Thyroid gland (tissue), 4 donors: ENCODE measurements at regions not wholly inside any gene's neighbourhood (a gene's known extent, or its start where the extent isn't known, plus 50 kb on each side); places are given as distances from the start of the nearest gene placed in this dataset.
"Not testable (repeated sequence)": the region's sequence is repeated elsewhere in the genome, so short reads cannot be mapped to it uniquely, and the experiment has no call there.

Experiments used
- DNase-seq, 2 donors: peaks; one replicate each; pipeline ENCODE4 v3.0.0-alpha.2; 2019
- H3K27ac ChIP-seq, 3 donors: fragments of 200-600 bp; sonication (generic); 1 replicate in 2 of 3; 2 replicates in 1 of 3; pipeline ENCODE4 v1.5.1; 2016 to 2019; ENCODE audit warnings: mild to moderate bottlenecking in 1 of 3, moderate library complexity in 1 of 3
- H3K27me3 ChIP-seq: fragments of 200-600 bp; sonication (generic); one replicate; pipeline ENCODE4 v1.5.1; 2019
- H3K36me3 ChIP-seq, 2 donors: fragments of 200-600 bp; sonication (generic); one replicate each; pipeline ENCODE4 v1.5.1; 2016 to 2019
- H3K4me1 ChIP-seq, 2 donors: fragments of 200-600 bp; sonication (generic); one replicate each; pipeline ENCODE4 v1.5.1; 2017 to 2019
- H3K4me3 ChIP-seq, 3 donors: fragments of 200-600 bp; sonication (generic); replicated peaks in 1 of 3; 1 replicate in 2 of 3; 2 replicates in 1 of 3; pipeline ENCODE4 v1.5.1; 2016; ENCODE audit warnings: mild to moderate bottlenecking in 1 of 3
- H3K9me3 ChIP-seq: fragments of 200-600 bp; sonication (generic); one replicate; pipeline ENCODE4 v1.5.1; 2017
- CTCF ChIP-seq, 6 experiments: fragments of 200-600 bp in 3 of 6; fragments of 450-650 bp in 3 of 6; sonication (generic) in 3 of 6; IDR thresholded peaks; one replicate each; pipeline ENCODE4 v1.5.1; 2016 to 2019; ENCODE audit warnings: antibody characterized with exemption in 6 of 6, mild to moderate bottlenecking in 2 of 6, inconsistent platforms in 1 of 6, moderate library complexity in 1 of 6
- POLR2A ChIP-seq, 2 donors: fragments of 450-650 bp; IDR thresholded peaks; one replicate each; pipeline ENCODE4 v1.6.1; 2017; ENCODE audit warnings: antibody characterized with exemption in 2 of 2, mild to moderate bottlenecking in 2 of 2, moderate library complexity in 1 of 2
- WGBS, 2 donors: methylation state at CpG; one replicate each; pipeline ENCODE4 v1.1.5; 2017; 5-methylcytosine and 5-hydroxymethylcytosine counted together
- intact Hi-C: fragments of 100-400 bp; cut with DNase I; formaldehyde crosslinking; loops from one replicate; pipeline ENCODE4 v1.15.1; 2023

GRCh38 chr2:185255566-185255965, 483.0 kb upstream of the FSIP2 start:
- WGBS, 2 donors: 67 to 71% methylated on average over 1 of the region's 1 CpG
- H3K27ac ChIP-seq: no peak overlapping the region
- H3K27me3 ChIP-seq: no peaks in the 10 kb centered on the region
- DNase-seq: no peak
- no peaks in the 10 kb centered on the region for H3K9me3 ChIP-seq
- TF ChIP-seq POLR2A (IDR thresholded peaks at IDR 0.05) (no peak), CTCF (IDR thresholded peaks at IDR 0.05) (no peak)
- no peaks in the 10 kb centered on the region for H3K4me1 ChIP-seq
- H3K36me3 ChIP-seq: no peaks in the 10 kb centered on the region
- intact Hi-C loops: no loop called here
- H3K4me3 ChIP-seq: no peak overlapping the region

DNA sequence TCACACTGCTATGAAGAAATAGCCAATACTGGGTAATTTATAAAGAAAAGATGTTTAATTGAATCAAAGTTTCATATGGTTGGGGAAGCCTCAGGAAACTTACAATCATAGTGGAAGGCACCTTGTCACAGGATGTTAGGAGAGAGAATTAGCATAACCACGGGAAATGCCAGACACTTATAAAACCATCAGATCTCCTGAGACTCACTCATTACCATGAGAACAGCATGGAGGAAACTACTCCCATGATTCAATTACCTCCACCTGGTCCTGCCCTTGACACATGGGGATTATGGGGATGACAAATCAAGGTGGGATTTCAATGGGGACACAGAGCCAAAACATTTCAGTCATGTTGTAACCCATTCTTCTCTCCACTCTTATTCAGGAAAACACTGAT, 472.9 kb upstream of the FSIP2 start:
- Histone ChIP-seq H3K36me3 (no peaks in the 10 kb centered on the region), H3K9me3 (no peaks in the 10 kb centered on the region), H3K27me3 (no peaks in the 10 kb centered on the region), H3K4me1 (no peaks in the 10 kb centered on the region), H3K27ac (no peak overlapping the region), H3K4me3 (no peak overlapping the region)
- DNase-seq: no peak
- 55 to 56% methylated on average over 1 of the region's 1 CpG for WGBS, 2 donors
- TF ChIP-seq CTCF (IDR thresholded peaks at IDR 0.05) (no peak), POLR2A (IDR thresholded peaks at IDR 0.05) (no peak)
- intact Hi-C loops: no loop called here

- intact Hi-C loops: no loop called here
- no peaks in the 10 kb centered on the region for H3K4me1 ChIP-seq
- no peak for DNase-seq
- H3K36me3 ChIP-seq: no peaks in the 10 kb centered on the region
- no peaks in the 10 kb centered on the region for H3K27me3 ChIP-seq
- no peak overlapping the region for H3K27ac ChIP-seq
- no peaks in the 10 kb centered on the region for H3K9me3 ChIP-seq
- 88 to 91% methylated on average over 3 of the region's 3 CpGs for WGBS, 2 donors
- TF ChIP-seq CTCF (IDR thresholded peaks at IDR 0.05): no peak
- TF ChIP-seq POLR2A (IDR thresholded peaks at IDR 0.05): no peak
- H3K4me3 ChIP-seq: no peak overlapping the region
Measured at GRCh38 chr2:185268651-185269050, 470.0 kb upstream of the FSIP2 start.

DNA sequence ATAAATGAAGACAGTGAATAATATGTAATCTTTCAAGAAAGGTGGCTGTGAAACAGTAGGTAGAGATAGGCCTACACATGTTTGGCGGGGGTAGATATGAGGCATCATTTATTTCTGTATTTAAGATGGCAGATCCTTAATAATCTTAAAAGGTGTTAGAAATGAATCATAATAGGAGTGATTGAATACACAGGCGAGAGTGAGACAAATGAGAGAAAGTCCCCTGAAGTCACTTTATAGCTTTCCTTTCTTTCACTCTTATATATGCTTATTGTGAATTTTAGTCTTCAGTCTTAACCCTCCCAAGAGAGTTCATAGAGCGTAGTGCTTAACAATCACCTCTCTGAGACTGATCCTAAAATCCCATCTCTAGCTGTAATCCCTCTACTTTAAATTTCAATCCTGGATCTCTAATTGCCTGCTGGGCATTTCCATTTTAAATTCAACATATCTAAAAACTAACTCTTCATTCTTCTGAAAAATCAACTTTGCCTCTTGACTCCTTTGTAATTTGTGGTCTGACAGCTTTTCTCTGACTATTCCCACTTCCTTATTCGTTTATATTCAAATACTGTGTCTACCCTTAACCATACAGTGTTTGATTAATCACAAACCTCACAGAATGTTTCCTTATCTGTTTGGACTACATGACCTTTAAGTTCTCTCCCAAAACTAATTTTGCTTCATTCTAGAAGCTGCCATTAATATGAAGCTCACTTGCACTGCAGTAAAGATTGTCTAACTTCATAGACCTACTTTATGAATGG, 463.7 kb upstream of the FSIP2 start:
- H3K27ac ChIP-seq: no peak overlapping the region
- no peak for DNase-seq
- WGBS, 2 donors: 86 to 89% methylated on average over 4 of the region's 4 CpGs
- no peaks in the 10 kb centered on the region for H3K27me3 ChIP-seq
- no peak for TF ChIP-seq POLR2A (IDR thresholded peaks at IDR 0.05)
- no peak for TF ChIP-seq CTCF (IDR thresholded peaks at IDR 0.05)
- no peaks in the 10 kb centered on the region for H3K36me3 ChIP-seq
- H3K4me1 ChIP-seq: no peaks in the 10 kb centered on the region
- no peaks in the 10 kb centered on the region for H3K9me3 ChIP-seq
- intact Hi-C loops: no loop called here
- H3K4me3 ChIP-seq: no peak overlapping the region

DNA sequence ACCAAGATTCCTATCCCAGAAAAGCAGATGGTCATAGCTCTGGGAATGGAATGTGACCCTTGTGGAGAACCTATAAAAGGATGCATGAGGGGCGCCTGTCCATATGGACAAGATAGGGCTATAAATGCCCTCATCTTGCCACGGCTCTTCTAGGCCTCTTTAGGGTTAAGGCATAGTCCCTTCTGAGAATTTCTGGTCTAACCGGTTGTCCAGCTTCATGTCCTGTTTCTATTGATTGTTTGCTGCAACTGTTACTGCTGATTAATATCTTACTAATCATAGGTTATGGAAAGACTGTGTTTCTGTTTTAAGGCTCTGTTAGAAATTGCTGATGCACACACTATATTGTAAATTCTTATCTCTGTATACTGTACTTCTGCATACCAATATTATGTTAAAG, 462.6 kb upstream of the FSIP2 start:
- 72 to 82% methylated on average over 3 of the region's 3 CpGs for WGBS, 2 donors

More for the DNA sequence above, 462.6 kb upstream of the FSIP2 start:
- H3K27ac ChIP-seq, intact Hi-C loops, DNase-seq, H3K36me3 ChIP-seq, H3K4me1 ChIP-seq, H3K9me3 ChIP-seq, H3K4me3 ChIP-seq, H3K27me3 ChIP-seq: not testable (repeated sequence)
